Parathyroid adenoma (tissue), 2 donors: ENCODE measurements at regions not wholly inside any gene's neighbourhood (a gene's known extent, or its start where the extent isn't known, plus 50 kb on each side); places are given as distances from the start of the nearest gene placed in this dataset.

Source experiments
- H2AFZ ChIP-seq: fragments of 300-600 bp; sonication (generic); one replicate; pipeline ENCODE4 v1.7.0; 2017; ENCODE audit warnings: antibody characterized with exemption, mild to moderate bottlenecking
- H3K27ac ChIP-seq: fragments of 300-600 bp; sonication (generic); one replicate; pipeline ENCODE4 v1.7.0; 2017
- H3K27me3 ChIP-seq: fragments of 300-600 bp; sonication (generic); one replicate; pipeline ENCODE4 v1.7.0; 2017; ENCODE audit warnings: low read length; ENCODE audit not compliant: control insufficient read depth, insufficient read depth
- H3K36me3 ChIP-seq: fragments of 300-600 bp; sonication (generic); one replicate; pipeline ENCODE4 v1.7.0; 2017; ENCODE audit warnings: low read length; ENCODE audit not compliant: control insufficient read depth, insufficient read depth
- H3K4me1 ChIP-seq: fragments of 300-600 bp; sonication (generic); one replicate; pipeline ENCODE4 v1.7.0; 2017; ENCODE audit warnings: control low read depth
- H3K4me2 ChIP-seq: fragments of 300-600 bp; sonication (generic); one replicate; pipeline ENCODE4 v1.7.0; 2017; ENCODE audit warnings: low read length
- H3K4me3 ChIP-seq: fragments of 300-600 bp; sonication (generic); one replicate; pipeline ENCODE4 v1.7.0; 2017; ENCODE audit warnings: low read depth, low read length
- H3K79me2 ChIP-seq: fragments of 300-600 bp; sonication (generic); one replicate; pipeline ENCODE4 v1.7.0; 2017; ENCODE audit warnings: control low read depth
- H3K9ac ChIP-seq: fragments of 300-600 bp; sonication (generic); one replicate; pipeline ENCODE4 v1.7.0; 2017; ENCODE audit warnings: mild to moderate bottlenecking
- H3K9me3 ChIP-seq: fragments of 300-600 bp; sonication (generic); one replicate; pipeline ENCODE4 v1.7.0; 2017; ENCODE audit warnings: low read length; ENCODE audit not compliant: control insufficient read depth
- CTCF ChIP-seq: fragments of 300-600 bp; sonication (generic); IDR thresholded peaks from one replicate; pipeline ENCODE4 v1.7.0; 2017; ENCODE audit warnings: antibody characterized with exemption, mild to moderate bottlenecking
- donor health status: primary hyperparathyroidism.

DNA sequence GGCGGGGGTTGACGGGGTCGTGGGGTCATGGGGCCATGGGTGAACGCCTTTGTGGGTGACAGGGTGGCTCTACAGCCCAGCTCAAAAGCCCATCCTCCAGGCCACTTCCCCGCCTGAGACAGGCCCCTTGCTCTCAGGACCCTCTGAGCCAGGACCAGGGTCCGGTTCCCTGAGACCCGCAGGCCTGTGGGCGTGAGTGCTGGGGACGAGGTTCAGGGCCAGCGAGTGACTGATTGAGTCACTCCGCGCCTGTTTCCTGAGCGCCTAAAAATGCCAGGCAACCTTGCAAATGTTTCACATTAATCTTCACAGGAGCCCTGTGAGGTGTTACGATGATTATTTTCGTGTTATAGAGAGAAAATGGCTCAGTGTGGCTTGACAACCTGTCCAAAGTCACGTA lies 97.8 kb downstream of the ZNF674 start:
- TF ChIP-seq CTCF: no peak
- H3K27me3 ChIP-seq: no peaks in the 10 kb centered on the region

DNA sequence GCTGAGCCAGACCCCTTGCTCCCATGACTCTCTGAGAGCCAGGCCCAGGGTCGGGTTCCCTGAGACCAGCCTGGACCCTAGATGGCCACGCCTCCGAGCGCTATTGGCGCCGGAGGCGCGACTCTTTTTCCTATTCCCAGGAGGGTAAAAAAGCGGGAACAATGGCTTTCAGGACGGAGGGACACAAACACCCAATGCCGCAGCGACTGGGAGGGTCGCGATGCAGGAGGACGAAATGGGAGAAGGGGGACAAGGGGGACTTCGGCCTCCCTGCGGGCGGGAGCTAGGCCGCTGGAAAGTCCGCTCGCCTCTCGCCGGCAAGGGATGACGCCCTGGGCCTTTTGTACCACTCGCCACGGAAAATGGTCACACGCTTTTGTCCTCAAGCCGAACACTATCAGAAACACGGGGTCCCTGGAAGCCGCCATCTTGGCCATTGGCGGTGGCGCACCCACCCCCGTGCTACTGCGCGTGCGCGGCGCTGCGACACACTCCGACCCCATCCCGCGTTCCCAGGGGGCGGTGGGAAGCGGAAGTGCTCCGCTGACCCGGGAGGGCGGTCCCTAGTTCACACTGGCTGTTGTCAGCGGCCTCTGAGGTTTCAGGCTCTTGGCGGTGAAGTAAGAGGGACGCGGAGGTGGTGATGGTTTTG lies 98.4 kb downstream of the ZNF674 start:
- Histone ChIP-seq H3K4me3 (peak overlapping the region; percentile 83), H3K27me3 (no peaks in the 10 kb centered on the region), H3K79me2 (no peaks in the 10 kb centered on the region), H2AFZ (peak overlapping the region; percentile 92), H3K27ac (peak overlapping the region; percentile 72), H3K4me1 (peaks cover 3% of the 10 kb centered on the region), H3K4me2 (peak overlapping the region; percentile 89), H3K9me3 (no peaks in the 10 kb centered on the region), H3K9ac (peak overlapping the region; percentile 61), H3K36me3 (no peaks in the 10 kb centered on the region)
- TF ChIP-seq CTCF: no peak

More for the DNA sequence above, 97.8 kb downstream of the ZNF674 start:
- Histone ChIP-seq H3K4me3 (peak overlapping the region; percentile 83), H3K4me2 (peak overlapping the region; percentile 89), H3K4me1 (peaks cover 3% of the 10 kb centered on the region), H3K36me3 (no peaks in the 10 kb centered on the region), H3K79me2 (no peaks in the 10 kb centered on the region), H3K9me3 (no peaks in the 10 kb centered on the region), H2AFZ (peak overlapping the region; percentile 92), H3K27ac (peak overlapping the region; percentile 72), H3K9ac (no peak overlapping the region)

GRCh38 chrX:46444011-46444410 lies 101.2 kb downstream of the ZNF674 start:
- Histone ChIP-seq H3K4me1 (peaks cover 3% of the 10 kb centered on the region), H3K9me3 (no peaks in the 10 kb centered on the region), H3K27me3 (no peaks in the 10 kb centered on the region), H3K9ac (no peak overlapping the region), H3K4me2 (no peak overlapping the region), H3K79me2 (no peaks in the 10 kb centered on the region), H3K36me3 (no peaks in the 10 kb centered on the region), H2AFZ (no peak overlapping the region), H3K27ac (no peak overlapping the region), H3K4me3 (no peak overlapping the region)
- no peak for TF ChIP-seq CTCF

DNA sequence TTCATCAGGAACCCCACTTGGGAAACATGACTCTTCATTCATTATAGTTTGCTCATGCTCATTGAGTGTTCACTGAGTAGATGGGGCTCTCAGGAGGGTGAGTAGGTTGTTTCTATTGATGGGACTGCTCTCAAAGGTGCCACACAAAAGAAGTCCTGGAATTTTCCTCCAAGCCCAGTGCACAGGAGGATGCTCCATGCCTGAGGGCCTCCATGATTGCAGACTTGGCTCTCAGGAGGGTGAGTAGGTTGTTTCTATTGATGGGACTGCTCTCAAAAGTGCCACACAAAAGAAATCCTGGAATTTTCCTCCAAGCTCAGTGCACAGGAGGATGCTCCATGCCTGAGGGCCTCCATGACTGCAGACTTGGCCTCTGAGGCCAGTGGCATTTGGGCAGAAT lies 108.5 kb downstream of the ZNF674 start:
- H3K4me3 ChIP-seq: no peak overlapping the region
- no peaks in the 10 kb centered on the region for H3K9me3 ChIP-seq
- TF ChIP-seq CTCF: no peak
- no peaks in the 10 kb centered on the region for H3K4me1 ChIP-seq
- H3K27ac ChIP-seq: no peak overlapping the region
- no peak overlapping the region for H3K4me2 ChIP-seq
- H2AFZ ChIP-seq: no peak overlapping the region
- no peak overlapping the region for H3K9ac ChIP-seq
- no peaks in the 10 kb centered on the region for H3K27me3 ChIP-seq
- no peaks in the 10 kb centered on the region for H3K36me3 ChIP-seq
- H3K79me2 ChIP-seq: no peaks in the 10 kb centered on the region

DNA sequence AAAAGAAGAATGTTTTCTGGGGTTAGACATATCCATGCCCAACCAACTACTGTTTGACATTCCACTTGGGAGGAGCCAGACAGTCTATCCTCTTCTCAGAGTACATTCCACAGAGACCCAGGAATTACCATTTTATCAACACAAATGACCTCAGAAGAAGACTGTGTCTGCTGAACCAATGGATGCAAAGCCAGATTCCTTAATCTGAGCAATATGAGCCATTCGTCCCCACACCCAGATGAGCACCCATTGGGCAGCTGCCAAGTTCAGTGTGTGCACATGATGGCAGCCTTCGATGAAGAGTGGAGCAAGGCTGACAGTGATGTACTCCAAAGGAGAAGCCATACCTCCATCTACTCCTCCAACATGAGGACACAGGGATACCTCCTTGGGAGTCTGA lies 111.3 kb downstream of the ZNF674 start:
- Histone ChIP-seq H3K79me2 (no peaks in the 10 kb centered on the region), H2AFZ (no peak overlapping the region), H3K27me3 (no peaks in the 10 kb centered on the region), H3K4me2 (no peak overlapping the region), H3K4me1 (no peaks in the 10 kb centered on the region), H3K4me3 (no peak overlapping the region), H3K9ac (no peak overlapping the region), H3K27ac (no peak overlapping the region), H3K9me3 (no peaks in the 10 kb centered on the region), H3K36me3 (no peaks in the 10 kb centered on the region)
- no peak for TF ChIP-seq CTCF
